Activated naive CD4-positive, alpha-beta T cell treated with anti-CD3 and anti-CD28 coated beads, Interleukin-2, amount 50 U/mL, for 72 hours (primary cell): ENCODE measurements at regions not wholly inside any gene's neighbourhood (a gene's known extent, or its start where the extent isn't known, plus 50 kb on each side); places are given as distances from the start of the nearest gene placed in this dataset.

Source experiments
- ATAC-seq, 2 donors: fragments of 150-1000 bp; cut with Tn5 transposase; 2 replicates each; pipeline ENCODE4 v1.10.0; 2021; ENCODE audit warnings: mild to moderate bottlenecking in 2 of 2, moderate library complexity in 2 of 2
- DNase-seq, 2 donors: peaks; one replicate each; pipeline ENCODE4 v3.0.0; 2021 to 2022; ENCODE audit warnings: low spot score in 2 of 2
- H3K27ac Mint-ChIP-seq, 2 donors: one replicate each; pipeline ENCODE4 v1.8.0; 2022; ENCODE audit warnings: mild to moderate bottlenecking in 2 of 2, mixed read lengths in 2 of 2
- H3K36me3 Mint-ChIP-seq, 2 donors: one replicate each; pipeline ENCODE4 v1.8.0; 2022; ENCODE audit warnings: mixed read lengths in 2 of 2
- H3K9me3 Mint-ChIP-seq, 2 donors: one replicate each; pipeline ENCODE4 v1.8.0; 2022; ENCODE audit warnings: mixed read lengths in 2 of 2

GRCh38 chr7:81577642-81578340, 192.1 kb downstream of the HGF start:
- Mint-ChIP-seq H3K36me3 (no peaks in the 10 kb centered on the region), H3K9me3 (peaks cover 9 to 20% of the 10 kb centered on the region in 2 donors), H3K27ac (no peak overlapping the region)
- ATAC-seq (no peak), DNase-seq (no peak)

- H3K36me3 Mint-ChIP-seq: no peaks in the 10 kb centered on the region
- no peak for DNase-seq
- no peak for ATAC-seq
- H3K9me3 Mint-ChIP-seq: peaks cover 5 to 12% of the 10 kb centered on the region in 2 donors
- H3K27ac Mint-ChIP-seq: no peak overlapping the region
Observed at GRCh38 chr7:81574723-81575326, 195.0 kb downstream of the HGF start.

GRCh38 chr7:81573932-81574331, 195.9 kb downstream of the HGF start:
- Mint-ChIP-seq H3K36me3 (no peaks in the 10 kb centered on the region), H3K9me3 (peaks cover 5 to 6% of the 10 kb centered on the region in 2 donors), H3K27ac (no peak overlapping the region)
- no peak for ATAC-seq
- no peak for DNase-seq

GRCh38 chr7:81573128-81573527, 196.7 kb downstream of the HGF start:
- ATAC-seq (no peak), DNase-seq (no peak)
- Mint-ChIP-seq H3K36me3 (no peaks in the 10 kb centered on the region), H3K27ac (no peak overlapping the region), H3K9me3 (peaks cover 4 to 5% of the 10 kb centered on the region in 2 donors)

GRCh38 chr7:81562581-81562980, 207.3 kb downstream of the HGF start:
- H3K9me3 Mint-ChIP-seq: peaks cover 6 to 10% of the 10 kb centered on the region in 2 donors
- no peak for ATAC-seq
- H3K36me3 Mint-ChIP-seq: no peaks in the 10 kb centered on the region

GRCh38 chr7:81560708-81561107, 209.1 kb downstream of the HGF start:
- Mint-ChIP-seq H3K9me3 (peaks cover 5 to 9% of the 10 kb centered on the region in 2 donors), H3K27ac (no peak overlapping the region), H3K36me3 (no peaks in the 10 kb centered on the region)
- ATAC-seq: no peak
- DNase-seq: no peak

More at GRCh38 chr7:81562581-81562980, 207.3 kb downstream of the HGF start:
- H3K27ac Mint-ChIP-seq: no peak overlapping the region
- no peak for DNase-seq

- ATAC-seq (no peak), DNase-seq (no peak)
- Mint-ChIP-seq H3K9me3 (peaks cover 5 to 12% of the 10 kb centered on the region in 2 donors), H3K36me3 (peaks cover 0 to 6% of the 10 kb centered on the region in 2 donors), H3K27ac (no peak overlapping the region)
Observed at GRCh38 chr7:81549484-81550016, 220.3 kb downstream of the HGF start.

GRCh38 chr7:81534996-81535395, 234.9 kb downstream of the HGF start:
- peaks cover 18 to 22% of the 10 kb centered on the region in 2 donors for H3K9me3 Mint-ChIP-seq
- no peak for ATAC-seq
- H3K27ac Mint-ChIP-seq: no peak overlapping the region
- H3K36me3 Mint-ChIP-seq: peaks cover 0 to 4% of the 10 kb centered on the region in 2 donors
- DNase-seq: no peak

- ATAC-seq: no peak
- Mint-ChIP-seq H3K27ac (no peak overlapping the region), H3K36me3 (peaks cover 0 to 4% of the 10 kb centered on the region in 2 donors)
Observed at GRCh38 chr7:81534446-81534845, 235.4 kb downstream of the HGF start.

GRCh38 chr7:81533931-81534330, 235.9 kb downstream of the HGF start:
- no peak overlapping the region for H3K27ac Mint-ChIP-seq
- DNase-seq (no peak), ATAC-seq (no peak)
- H3K9me3 Mint-ChIP-seq: peaks cover 18 to 22% of the 10 kb centered on the region in 2 donors
- peaks cover 0 to 4% of the 10 kb centered on the region in 2 donors for H3K36me3 Mint-ChIP-seq

More at GRCh38 chr7:81534446-81534845, 235.4 kb downstream of the HGF start:
- DNase-seq: no peak
- H3K9me3 Mint-ChIP-seq: peaks cover 18 to 22% of the 10 kb centered on the region in 2 donors

- H3K27ac Mint-ChIP-seq: no peak overlapping the region
- ATAC-seq: no peak
- peaks cover 18 to 21% of the 10 kb centered on the region in 2 donors for H3K9me3 Mint-ChIP-seq
Observed at GRCh38 chr7:81533426-81533825, 236.4 kb downstream of the HGF start.

GRCh38 chr7:81529785-81530184, 240.1 kb downstream of the HGF start:
- Mint-ChIP-seq H3K9me3 (peaks cover 6 to 10% of the 10 kb centered on the region in 2 donors), H3K36me3 (no peaks in the 10 kb centered on the region), H3K27ac (no peak overlapping the region)
- ATAC-seq (no peak), DNase-seq (no peak)

More at GRCh38 chr7:81533426-81533825, 236.4 kb downstream of the HGF start:
- H3K36me3 Mint-ChIP-seq: peaks cover 0 to 4% of the 10 kb centered on the region in 2 donors
- no peak for DNase-seq

- peaks cover 6 to 10% of the 10 kb centered on the region in 2 donors for H3K9me3 Mint-ChIP-seq
- ATAC-seq: no peak
- DNase-seq: no peak
- no peak overlapping the region for H3K27ac Mint-ChIP-seq
- no peaks in the 10 kb centered on the region for H3K36me3 Mint-ChIP-seq
Observed at GRCh38 chr7:81527651-81528050, 242.2 kb downstream of the HGF start.

GRCh38 chr7:81526971-81527370, 242.9 kb downstream of the HGF start:
- no peaks in the 10 kb centered on the region for H3K36me3 Mint-ChIP-seq
- no peak for ATAC-seq
- DNase-seq: no peak
- H3K9me3 Mint-ChIP-seq: peaks cover 6 to 10% of the 10 kb centered on the region in 2 donors
- no peak overlapping the region for H3K27ac Mint-ChIP-seq

- Mint-ChIP-seq H3K9me3 (peaks cover 0 to 3% of the 10 kb centered on the region in 2 donors), H3K27ac (no peak overlapping the region), H3K36me3 (no peaks in the 10 kb centered on the region)
- ATAC-seq (no peak), DNase-seq (no peak)
Observed at GRCh38 chr7:81525841-81526240, 244.0 kb downstream of the HGF start.

GRCh38 chr7:81519886-81520285, 250.0 kb downstream of the HGF start:
- DNase-seq (no peak), ATAC-seq (no peak)
- H3K36me3 Mint-ChIP-seq: no peaks in the 10 kb centered on the region
- no peaks in the 10 kb centered on the region for H3K9me3 Mint-ChIP-seq
- H3K27ac Mint-ChIP-seq: no peak overlapping the region

GRCh38 chr7:81516898-81517297, 252.9 kb downstream of the HGF start:
- DNase-seq: no peak
- ATAC-seq: no peak
- Mint-ChIP-seq H3K27ac (no peak overlapping the region), H3K36me3 (no peaks in the 10 kb centered on the region), H3K9me3 (peaks cover 7 to 8% of the 10 kb centered on the region in 2 donors)
